Kidney (tissue), 13 donors: ENCODE measurements at regions not wholly inside any gene's neighbourhood (a gene's known extent, or its start where the extent isn't known, plus 50 kb on each side); places are given as distances from the start of the nearest gene placed in this dataset.

Source experiments
- DNase-seq, 5 donors: peaks; one replicate each; pipeline ENCODE4 v3.0.0-alpha.2; 2013 to 2020
- FAIRE-seq: peaks from 2 replicates; lab custom pipeline; 2012; peaks lifted over from hg19 to GRCh38; lab: Jason Lieb, UNC
- H3K27ac ChIP-seq, 2 donors: one replicate each; pipeline ENCODE4 v1.7.0; 2013; ENCODE audit warnings: low read depth in 2 of 2, low read length in 2 of 2, inconsistent platforms in 1 of 2
- H3K27me3 ChIP-seq: one replicate; pipeline ENCODE4 v1.7.1; 2013; ENCODE audit warnings: low read length, inconsistent platforms; ENCODE audit not compliant: control insufficient read depth, insufficient read depth
- H3K36me3 ChIP-seq, 3 donors: one replicate each; pipeline versions ENCODE4 v1.7.0 to v1.7.1; 2013; ENCODE audit warnings: low read length in 3 of 3, control low read depth in 1 of 3, inconsistent platforms in 1 of 3; ENCODE audit not compliant: insufficient read depth in 3 of 3, control insufficient read depth in 2 of 3
- H3K4me1 ChIP-seq, 3 donors: one replicate each; pipeline versions ENCODE4 v1.7.0 to v1.7.1; 2013; ENCODE audit warnings: low read length in 3 of 3, inconsistent platforms in 1 of 3, low read depth in 1 of 3; ENCODE audit not compliant: control insufficient read depth in 2 of 3, insufficient read depth in 2 of 3
- H3K4me3 ChIP-seq, 3 donors: one replicate each; pipeline versions ENCODE4 v1.7.0 to v1.8.1; 2013; ENCODE audit warnings: low read length in 3 of 3, control low read depth in 1 of 3, inconsistent platforms in 1 of 3
- H3K9ac ChIP-seq, 3 donors: one replicate each; pipeline versions ENCODE4 v1.7.0 to v1.7.1; 2013; ENCODE audit warnings: low read length in 3 of 3, control low read depth in 1 of 3, inconsistent platforms in 1 of 3
- H3K9me3 ChIP-seq, 3 donors: one replicate each; pipeline versions ENCODE4 v1.7.0 to v1.7.1; 2013; ENCODE audit warnings: low read length in 3 of 3, control low read depth in 1 of 3, inconsistent platforms in 1 of 3; ENCODE audit not compliant: control insufficient read depth in 2 of 3, insufficient read depth in 1 of 3
- CTCF ChIP-seq: IDR thresholded peaks from 3 replicates; pipeline ENCODE4 v1.5.1; 2012; ENCODE audit warnings: mild to moderate bottlenecking, moderate library complexity, borderline replicate concordance; ENCODE audit not compliant: insufficient read depth; ENCODE audit errors: extremely low read depth
- intact Hi-C: fragments of 100-400 bp; cut with DNase I; formaldehyde crosslinking; loops from one replicate; pipeline ENCODE4 v1.11.1; 2022
- donor health status: control.
- donor health status: control.
- donor health status: control.
- donor health status: control.
- donor health status: control.
- donor health status: DM: yes; HTN: yes; CAD: no.
- donor health status: Normal renal cell carcinoma (clear cell type).

GRCh38 chr2:173550143-173550542, 195.5 kb downstream of the CDCA7 start:
- no peaks in the 10 kb centered on the region for H3K9me3 ChIP-seq
- no peak overlapping the region for H3K4me3 ChIP-seq
- FAIRE-seq = no peak
- H3K9ac ChIP-seq = no peak overlapping the region
- no peaks in the 10 kb centered on the region for H3K36me3 ChIP-seq
- H3K27ac ChIP-seq = no peak overlapping the region
- intact Hi-C loops = no loop called here
- DNase-seq = no peak
- TF ChIP-seq CTCF = no peak
- peaks cover 0 to 12% (median 3%) of the 10 kb centered on the region in 3 donors for H3K4me1 ChIP-seq
- no peaks in the 10 kb centered on the region for H3K27me3 ChIP-seq

- no peaks in the 10 kb centered on the region for H3K36me3 ChIP-seq
- intact Hi-C loops = no loop called here
- H3K27ac ChIP-seq = no peak overlapping the region
- H3K9me3 ChIP-seq = no peaks in the 10 kb centered on the region
- H3K9ac ChIP-seq = no peak overlapping the region
- H3K4me3 ChIP-seq = no peak overlapping the region
- DNase-seq = no peak
- no peak for FAIRE-seq
- peaks cover 0 to 7% (median 0%) of the 10 kb centered on the region in 3 donors for H3K4me1 ChIP-seq
- TF ChIP-seq CTCF = no peak
- no peaks in the 10 kb centered on the region for H3K27me3 ChIP-seq
These were observed 197.9 kb downstream of the CDCA7 start for GRCh38 chr2:173552531-173552930.

GRCh38 chr2:173553593-173553992, 198.9 kb downstream of the CDCA7 start:
- no peak for DNase-seq
- Histone ChIP-seq H3K9ac (no peak overlapping the region), H3K4me3 (no peak overlapping the region), H3K4me1 (peaks cover 0 to 7% (median 0%) of the 10 kb centered on the region in 3 donors), H3K9me3 (no peaks in the 10 kb centered on the region), H3K27me3 (no peaks in the 10 kb centered on the region), H3K27ac (no peak overlapping the region), H3K36me3 (no peaks in the 10 kb centered on the region)
- intact Hi-C loops = no loop called here
- TF ChIP-seq CTCF = no peak
- no peak for FAIRE-seq

GRCh38 chr2:173555833-173556232, 201.2 kb downstream of the CDCA7 start:
- H3K27me3 ChIP-seq = no peaks in the 10 kb centered on the region
- TF ChIP-seq CTCF = no peak
- H3K4me3 ChIP-seq = no peak overlapping the region
- H3K36me3 ChIP-seq = no peaks in the 10 kb centered on the region
- peaks cover 0 to 7% (median 0%) of the 10 kb centered on the region in 3 donors for H3K4me1 ChIP-seq
- DNase-seq (peak in 2 of 5 donors; percentile 69 to 77), FAIRE-seq (no peak)
- no peak overlapping the region for H3K27ac ChIP-seq
- no peaks in the 10 kb centered on the region for H3K9me3 ChIP-seq
- no peak overlapping the region for H3K9ac ChIP-seq
- intact Hi-C loops = no loop called here
